ENCODE measurements at regions not wholly inside any gene's neighbourhood (a gene's known extent, or its start where the extent isn't known, plus 50 kb on each side); places are given as distances from the start of the nearest gene placed in this dataset.
"Not testable (repeated sequence)": the region's sequence is repeated elsewhere in the genome, so short reads cannot be mapped to it uniquely, and the experiment has no call there.

DNA sequence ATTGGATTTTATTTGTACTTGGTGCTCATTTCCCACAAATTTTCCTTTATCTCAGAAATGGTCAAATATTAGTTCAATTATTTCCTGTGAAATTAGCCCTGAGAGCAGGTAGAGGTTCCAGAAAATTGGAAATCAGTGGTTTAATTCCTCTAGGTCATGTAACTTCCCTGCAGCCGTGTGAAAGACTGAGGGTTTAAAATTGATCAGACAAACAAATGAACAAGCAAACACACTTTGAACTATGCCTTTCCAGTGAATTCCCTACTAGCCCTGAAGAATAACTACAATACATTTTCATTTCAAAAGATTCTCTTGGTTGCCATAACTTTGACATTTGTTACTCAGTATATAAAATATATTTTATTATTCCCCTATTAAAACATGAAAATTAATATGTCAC lies 1116.7 kb downstream of the REEP3 start:
- H3K4me3 ChIP-seq (ENCODE audit: low read depth, low read length), result no peak overlapping the region
- TF ChIP-seq, protein P1, sequence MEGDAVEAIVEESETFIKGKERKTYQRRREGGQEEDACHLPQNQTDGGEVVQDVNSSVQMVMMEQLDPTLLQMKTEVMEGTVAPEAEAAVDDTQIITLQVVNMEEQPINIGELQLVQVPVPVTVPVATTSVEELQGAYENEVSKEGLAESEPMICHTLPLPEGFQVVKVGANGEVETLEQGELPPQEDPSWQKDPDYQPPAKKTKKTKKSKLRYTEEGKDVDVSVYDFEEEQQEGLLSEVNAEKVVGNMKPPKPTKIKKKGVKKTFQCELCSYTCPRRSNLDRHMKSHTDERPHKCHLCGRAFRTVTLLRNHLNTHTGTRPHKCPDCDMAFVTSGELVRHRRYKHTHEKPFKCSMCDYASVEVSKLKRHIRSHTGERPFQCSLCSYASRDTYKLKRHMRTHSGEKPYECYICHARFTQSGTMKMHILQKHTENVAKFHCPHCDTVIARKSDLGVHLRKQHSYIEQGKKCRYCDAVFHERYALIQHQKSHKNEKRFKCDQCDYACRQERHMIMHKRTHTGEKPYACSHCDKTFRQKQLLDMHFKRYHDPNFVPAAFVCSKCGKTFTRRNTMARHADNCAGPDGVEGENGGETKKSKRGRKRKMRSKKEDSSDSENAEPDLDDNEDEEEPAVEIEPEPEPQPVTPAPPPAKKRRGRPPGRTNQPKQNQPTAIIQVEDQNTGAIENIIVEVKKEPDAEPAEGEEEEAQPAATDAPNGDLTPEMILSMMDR (IDR thresholded peaks at IDR 0.05; ENCODE audit: borderline replicate concordance, insufficient read depth, low read depth, low read length), result no peak

DNA sequence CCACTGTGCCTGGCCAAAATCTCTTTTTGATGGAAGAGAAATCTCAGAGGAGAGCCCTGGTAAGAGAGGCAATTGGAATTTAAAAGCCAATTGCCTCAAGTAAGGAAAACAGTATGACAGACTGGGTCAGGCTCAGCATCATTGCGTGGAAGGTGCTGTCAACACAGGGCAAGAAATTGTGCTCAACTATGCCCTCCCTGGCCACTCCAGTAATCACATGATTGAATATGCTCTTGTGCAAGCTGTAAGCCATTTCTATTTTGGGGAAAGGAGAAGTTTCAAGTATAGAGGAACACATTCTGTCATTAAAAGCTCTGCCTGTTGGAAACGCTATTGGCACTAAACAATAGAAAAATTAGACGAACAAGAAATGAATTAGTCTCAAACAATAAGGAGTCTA lies 1127.7 kb downstream of the REEP3 start:
- TF ChIP-seq, protein P1 (IDR thresholded peaks at IDR 0.05; ENCODE audit: borderline replicate concordance, insufficient read depth, low read depth, low read length), result 0 out of 2 replicates have a peak, but pooled peaks have one; percentile 10
- no peak overlapping the region for H3K4me3 ChIP-seq (ENCODE audit: low read depth, low read length)

DNA sequence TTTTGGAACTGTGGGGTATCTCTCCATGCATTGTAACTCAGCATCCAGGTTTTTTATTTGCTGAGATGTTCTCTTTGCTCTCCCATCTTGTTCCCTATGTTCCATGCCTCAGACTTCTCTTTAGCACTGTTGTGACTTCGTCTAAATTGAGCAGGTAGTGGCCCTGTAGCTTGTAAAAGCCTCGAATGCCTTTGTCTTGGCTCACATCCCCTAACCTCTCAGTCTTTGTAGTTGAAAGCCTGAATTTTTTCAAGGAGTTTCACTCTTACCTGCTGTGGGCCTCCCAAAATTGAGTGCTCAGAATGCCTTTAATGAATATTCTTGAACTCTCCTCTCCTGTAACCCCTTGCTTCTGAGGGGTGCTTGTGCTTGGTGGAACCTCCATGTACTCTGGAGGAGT lies 1137.3 kb downstream of the REEP3 start:
- no peak overlapping the region for H3K4me3 ChIP-seq (ENCODE audit: low read depth, low read length)
- TF ChIP-seq, protein P1 (IDR thresholded peaks at IDR 0.05; ENCODE audit: borderline replicate concordance, insufficient read depth, low read depth, low read length), result no peak

DNA sequence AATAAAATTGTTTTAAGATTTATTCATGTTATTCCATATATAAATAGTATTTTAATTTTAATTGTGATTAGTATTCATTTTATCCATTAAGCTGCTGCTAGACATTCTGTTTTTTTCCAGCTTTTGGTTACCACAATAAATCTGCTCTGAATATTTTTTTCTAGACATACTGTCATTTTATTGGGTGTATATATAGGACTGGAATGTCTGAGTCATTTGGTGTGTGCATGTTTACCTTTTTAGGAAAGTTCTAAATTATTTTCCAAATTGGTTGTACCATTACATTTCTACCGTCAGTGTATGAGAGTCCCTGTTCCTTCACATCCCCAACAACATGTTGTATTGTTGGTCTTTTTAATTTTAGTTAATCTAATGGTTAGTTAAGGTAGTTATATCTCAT lies 1138.1 kb downstream of the REEP3 start:
- TF ChIP-seq, protein P1 (IDR thresholded peaks at IDR 0.05; ENCODE audit: borderline replicate concordance, insufficient read depth, low read depth, low read length), result no peak
- no peak overlapping the region for H3K4me3 ChIP-seq (ENCODE audit: low read depth, low read length)

DNA sequence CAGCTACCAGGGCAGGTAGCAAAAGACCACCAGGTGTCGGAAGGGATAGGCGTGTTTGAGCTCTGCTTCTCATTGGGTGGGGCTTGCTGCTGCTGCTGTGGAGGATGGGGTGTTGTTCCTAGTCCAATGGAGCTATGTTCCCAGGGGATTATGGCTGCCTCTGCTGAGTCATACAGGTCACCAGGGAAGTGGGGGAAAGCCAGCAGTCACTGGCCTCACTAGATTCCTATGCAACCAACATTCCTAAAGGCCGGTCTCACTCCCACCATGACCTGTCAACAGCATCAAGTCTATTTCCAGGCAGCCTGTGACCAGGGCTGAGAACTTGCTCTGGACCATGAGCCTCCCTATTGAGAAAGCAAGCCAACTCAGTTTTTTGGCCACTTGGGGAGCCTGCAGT lies 1160.8 kb downstream of the REEP3 start:
- TF ChIP-seq, protein P1 (IDR thresholded peaks at IDR 0.05; ENCODE audit: borderline replicate concordance, insufficient read depth, low read depth, low read length), result no peak
- no peak overlapping the region for H3K4me3 ChIP-seq (ENCODE audit: low read depth, low read length)

DNA sequence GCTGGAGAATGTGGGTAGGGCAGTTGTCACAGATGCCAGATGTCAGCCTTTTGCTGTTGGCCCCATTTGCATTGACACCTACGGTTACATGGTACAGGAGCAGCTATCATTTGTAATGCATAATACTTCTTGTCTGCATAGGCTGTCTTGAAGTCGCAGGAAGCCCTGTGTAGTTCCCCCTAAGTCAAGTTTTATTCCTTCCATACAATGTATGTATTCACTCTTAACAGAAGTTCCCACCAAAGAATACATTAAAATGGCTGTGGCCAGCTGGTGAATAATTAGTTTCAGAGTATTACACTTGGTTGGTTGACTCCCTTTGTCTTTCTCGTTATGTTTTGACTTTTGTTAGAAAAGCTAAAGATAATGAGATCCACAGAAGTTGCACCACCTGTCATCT lies 1169.0 kb downstream of the REEP3 start:
- TF ChIP-seq, protein P1 (IDR thresholded peaks at IDR 0.05; ENCODE audit: borderline replicate concordance, insufficient read depth, low read depth, low read length), result no peak
- no peak overlapping the region for H3K4me3 ChIP-seq (ENCODE audit: low read depth, low read length)

DNA sequence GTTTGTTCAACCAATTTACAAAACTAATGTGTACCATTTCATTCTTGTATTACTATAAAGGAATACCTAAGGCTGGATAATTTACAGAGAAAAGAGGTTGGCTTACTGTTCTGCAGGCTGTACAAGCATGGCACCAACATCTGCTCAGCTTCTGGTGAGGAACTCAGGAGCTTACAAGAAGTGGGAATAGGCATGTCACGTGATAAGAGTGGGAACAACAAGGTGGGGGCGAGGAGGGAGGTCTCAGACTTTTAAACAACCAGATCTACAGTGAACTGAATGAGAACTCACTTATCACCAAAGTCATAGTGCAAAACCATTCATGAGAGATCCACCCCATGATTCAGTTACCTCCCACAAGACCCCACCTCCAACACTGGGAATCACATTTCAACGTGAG lies 1178.0 kb downstream of the REEP3 start:
- TF ChIP-seq, protein P1 (IDR thresholded peaks at IDR 0.05; ENCODE audit: borderline replicate concordance, insufficient read depth, low read depth, low read length), result no peak
- no peak overlapping the region for H3K4me3 ChIP-seq (ENCODE audit: low read depth, low read length)

DNA sequence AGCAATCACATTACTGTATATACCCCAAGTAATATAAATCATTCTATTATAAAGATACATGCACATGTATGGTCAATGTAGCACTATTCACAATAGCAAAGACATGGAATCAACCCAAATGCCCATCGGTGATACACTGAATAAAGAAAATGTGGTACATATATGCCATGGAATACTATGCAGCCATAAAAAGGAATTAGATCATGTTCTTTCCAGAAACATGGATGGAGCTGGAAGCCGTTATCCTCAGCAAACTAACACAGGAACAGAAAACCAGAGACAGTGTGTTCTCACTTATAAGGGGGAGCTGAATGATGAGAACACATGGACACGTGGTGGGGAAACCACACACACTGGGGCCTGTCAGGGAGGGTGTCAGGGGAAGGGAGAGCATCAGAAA lies 1180.9 kb downstream of the REEP3 start:
- H3K4me3 ChIP-seq (ENCODE audit: low read depth, low read length), result not testable (repeated sequence)

All from GM12875 (cell line).